CD14-positive monocyte (primary cell): ENCODE measurements at regions not wholly inside any gene's neighbourhood (a gene's known extent, or its start where the extent isn't known, plus 50 kb on each side); places are given as distances from the start of the nearest gene placed in this dataset.

ENCODE experiments used
- DNase-seq, 3 donors: peaks; one replicate each; pipeline ENCODE4 v3.0.0-alpha.2; 2011 to 2022
- H2AFZ ChIP-seq: 2 replicates; pipeline ENCODE4 v1.6.0; 2012; ENCODE audit warnings: mild to moderate bottlenecking, low read depth, low read length, inconsistent platforms; ENCODE audit not compliant: insufficient read depth, poor library complexity, severe bottlenecking
- H3K27ac ChIP-seq, 2 donors: 1 replicate in 1 of 2; 2 replicates in 1 of 2; pipeline ENCODE4 v1.5.1; 2012 to 2013; ENCODE audit warnings: low read length in 2 of 2, control low read depth in 1 of 2, inconsistent platforms in 1 of 2, low read depth in 1 of 2, mild to moderate bottlenecking in 1 of 2
- H3K27me3 ChIP-seq, 2 donors: one replicate each; pipeline versions ENCODE4 v1.6.0 to v1.6.1; 2011 to 2013; ENCODE audit warnings: low read length in 2 of 2; ENCODE audit not compliant: control insufficient read depth in 2 of 2, insufficient read depth in 2 of 2
- H3K36me3 ChIP-seq, 2 donors: replicated peaks in 1 of 2; 1 replicate in 1 of 2; 2 replicates in 1 of 2; pipeline versions ENCODE4 v1.5.1 to v1.6.1; 2012 to 2013; ENCODE audit warnings: low read length in 2 of 2, control low read depth in 1 of 2, inconsistent platforms in 1 of 2, mild to moderate bottlenecking in 1 of 2; ENCODE audit not compliant: insufficient read depth in 2 of 2, control insufficient read depth in 1 of 2
- H3K4me1 ChIP-seq, 2 donors: 1 replicate in 1 of 2; 2 replicates in 1 of 2; pipeline versions ENCODE4 v1.5.1 to v1.6.1; 2012 to 2013; ENCODE audit warnings: low read length in 2 of 2, control low read depth in 1 of 2, inconsistent platforms in 1 of 2, mild to moderate bottlenecking in 1 of 2, moderate library complexity in 1 of 2; ENCODE audit not compliant: insufficient read depth in 2 of 2, control insufficient read depth in 1 of 2
- H3K4me2 ChIP-seq: replicated peaks from 2 replicates; pipeline ENCODE3; 2012; ENCODE audit warnings: low read length, moderate library complexity, mild to moderate bottlenecking; ENCODE audit not compliant: poor library complexity, severe bottlenecking; ENCODE audit errors: extremely low read depth
- H3K4me3 ChIP-seq, 3 experiments: fragments of 200-600 bp in 1 of 3; sonication (generic) in 1 of 3; replicated peaks in 1 of 3; 1 replicate in 2 of 3; 2 replicates in 1 of 3; pipeline ENCODE4 v1.5.1; 2011 to 2013; ENCODE audit warnings: low read length in 3 of 3, mild to moderate bottlenecking in 3 of 3, control low read depth in 2 of 3, low read depth in 2 of 3, inconsistent platforms in 1 of 3, moderate library complexity in 1 of 3
- H3K79me2 ChIP-seq: 2 replicates; pipeline ENCODE4 v1.6.0; 2012; ENCODE audit warnings: mild to moderate bottlenecking, control low read depth, inconsistent platforms, low read length, moderate library complexity; ENCODE audit not compliant: insufficient read depth
- H3K9ac ChIP-seq: 2 replicates; pipeline ENCODE4 v1.6.0; 2017; ENCODE audit warnings: low read length, mild to moderate bottlenecking; ENCODE audit not compliant: insufficient read depth, poor library complexity, severe bottlenecking
- H3K9me3 ChIP-seq, 2 donors: replicated peaks in 1 of 2; 1 replicate in 1 of 2; 2 replicates in 1 of 2; pipeline versions ENCODE4 v1.5.1 to v1.6.1; 2012 to 2013; ENCODE audit warnings: low read length in 2 of 2, control low read depth in 1 of 2; ENCODE audit not compliant: control insufficient read depth in 1 of 2, insufficient read depth in 1 of 2
- H4K20me1 ChIP-seq: 2 replicates; pipeline ENCODE4 v1.6.0; 2012; ENCODE audit warnings: mild to moderate bottlenecking, low read length, control low read depth, moderate library complexity; ENCODE audit not compliant: insufficient read depth
- H3K27ac Mint-ChIP-seq, 7 donors: one replicate each; pipeline ENCODE4 v1.8.0; 2020; ENCODE audit warnings: mild to moderate bottlenecking in 7 of 7, mixed read lengths in 7 of 7, moderate library complexity in 6 of 7, inconsistent platforms in 2 of 7
- H3K27me3 Mint-ChIP-seq, 3 donors: one replicate each; pipeline ENCODE4 v1.8.0; 2021 to 2022; ENCODE audit warnings: low read depth in 3 of 3, mild to moderate bottlenecking in 3 of 3, mixed read lengths in 3 of 3, moderate library complexity in 3 of 3, inconsistent platforms in 1 of 3
- H3K36me3 Mint-ChIP-seq, 2 donors: one replicate each; pipeline ENCODE4 v1.8.0; 2020; ENCODE audit warnings: mixed read lengths in 2 of 2, inconsistent platforms in 1 of 2, mild to moderate bottlenecking in 1 of 2
- H3K4me1 Mint-ChIP-seq: one replicate; pipeline ENCODE4 v1.8.0; 2020; ENCODE audit warnings: mild to moderate bottlenecking, mixed read lengths
- H3K4me3 Mint-ChIP-seq, 2 donors: one replicate each; pipeline ENCODE4 v1.8.0; 2020; ENCODE audit warnings: mild to moderate bottlenecking in 2 of 2, mixed read lengths in 2 of 2, moderate library complexity in 1 of 2
- H3K9me3 Mint-ChIP-seq, 7 donors: one replicate each; pipeline ENCODE4 v1.8.0; 2020 to 2022; ENCODE audit warnings: mixed read lengths in 7 of 7, mild to moderate bottlenecking in 6 of 7, moderate library complexity in 6 of 7, inconsistent platforms in 2 of 7
- CTCF ChIP-seq: fragments of 200-600 bp; IDR thresholded peaks from one replicate; pipeline ENCODE4 v1.8.0; 2022; ENCODE audit warnings: antibody characterized with exemption, mild to moderate bottlenecking
- WGBS: methylation state at CpG from one replicate; pipeline ENCODE4 v1.1.5; 2013; ENCODE audit warnings: missing lambda C conversion rate; ENCODE audit not compliant: insufficient coverage; 5-methylcytosine and 5-hydroxymethylcytosine counted together
- intact Hi-C, 2 donors: fragments of 100-400 bp; cut with micrococcal nuclease; formaldehyde crosslinking; loops; one replicate each; pipeline versions ENCODE4 v1.15.0 to v1.15.1; 2023

GRCh38 chr2:226020176-226020575 lies 620.7 kb downstream of the NYAP2 start:
- Histone ChIP-seq H3K4me1 (no peaks in the 10 kb centered on the region), H3K9me3 (peaks cover 0 to 6% of the 10 kb centered on the region in 2 donors), H3K4me3 (no peak overlapping the region), H3K9ac (no peak overlapping the region), H3K27ac (no peak overlapping the region), H4K20me1 (no peaks in the 10 kb centered on the region), H3K79me2 (no peaks in the 10 kb centered on the region), H3K4me2 (no peak overlapping the region), H3K36me3 (no peaks in the 10 kb centered on the region), H2AFZ (no peak overlapping the region), H3K27me3 (no peaks in the 10 kb centered on the region)
- Mint-ChIP-seq H3K4me1 (peaks cover 3% of the 10 kb centered on the region), H3K27me3 (peaks cover 1 to 2% (median 1%) of the 10 kb centered on the region in 3 donors), H3K4me3 (no peak overlapping the region), H3K9me3 (peaks cover 2 to 20% (median 10%) of the 10 kb centered on the region in 7 donors), H3K36me3 (peaks cover 0 to 3% of the 10 kb centered on the region in 2 donors), H3K27ac (no peak overlapping the region)
- DNase-seq = no peak
- no peak for TF ChIP-seq CTCF
- intact Hi-C loops = no loop called here

GRCh38 chr2:226018641-226019040 lies 619.1 kb downstream of the NYAP2 start:
- no peaks in the 10 kb centered on the region for H3K79me2 ChIP-seq
- no peak overlapping the region for H3K27ac ChIP-seq
- Mint-ChIP-seq H3K9me3 (peaks cover 2 to 16% (median 7%) of the 10 kb centered on the region in 7 donors), H3K27ac (no peak overlapping the region), H3K4me1 (peaks cover 3% of the 10 kb centered on the region), H3K4me3 (no peak overlapping the region), H3K27me3 (peaks cover 1 to 2% (median 2%) of the 10 kb centered on the region in 3 donors), H3K36me3 (peaks cover 0 to 3% of the 10 kb centered on the region in 2 donors)
- no peaks in the 10 kb centered on the region for H4K20me1 ChIP-seq
- intact Hi-C loops = no loop called here
- no peaks in the 10 kb centered on the region for H3K27me3 ChIP-seq
- H3K4me1 ChIP-seq = no peaks in the 10 kb centered on the region
- TF ChIP-seq CTCF = no peak
- H2AFZ ChIP-seq = no peak overlapping the region
- WGBS = 94% methylated on average over 2 of the region's 2 CpGs
- no peak overlapping the region for H3K4me2 ChIP-seq
- peaks cover 0 to 6% of the 10 kb centered on the region in 2 donors for H3K9me3 ChIP-seq
- no peak for DNase-seq
- H3K36me3 ChIP-seq = no peaks in the 10 kb centered on the region
- H3K4me3 ChIP-seq = no peak overlapping the region
- H3K9ac ChIP-seq = no peak overlapping the region
